Natural killer cell (primary cell): ENCODE measurements at regions not wholly inside any gene's neighbourhood (a gene's known extent, or its start where the extent isn't known, plus 50 kb on each side); places are given as distances from the start of the nearest gene placed in this dataset.

Experiments used
- ATAC-seq, 3 donors: fragments of 150-1000 bp in 2 of 3; fragments of 200-7000 bp in 1 of 3; cut with Tn5 transposase; 1 replicate in 1 of 3; 2 replicates in 2 of 3; pipeline ENCODE4 v1.10.0; 2021; ENCODE audit warnings: mild to moderate bottlenecking in 2 of 3, moderate library complexity in 2 of 3
- DNase-seq, 2 donors: peaks; one replicate each; pipeline versions ENCODE4 v3.0.0 to v3.0.0-alpha.2; 2013 to 2021; ENCODE audit warnings: mixed read lengths in 1 of 2
- H3K27ac ChIP-seq: one replicate; pipeline ENCODE4 v1.5.1; 2013; ENCODE audit warnings: mild to moderate bottlenecking, low read length
- H3K27me3 ChIP-seq: one replicate; pipeline ENCODE4 v1.6.1; 2013; ENCODE audit warnings: low read length; ENCODE audit not compliant: control insufficient read depth, insufficient read depth
- H3K36me3 ChIP-seq: one replicate; pipeline ENCODE4 v1.6.1; 2013; ENCODE audit warnings: low read length; ENCODE audit not compliant: control insufficient read depth, insufficient read depth
- H3K4me1 ChIP-seq: one replicate; pipeline ENCODE4 v1.6.1; 2013; ENCODE audit warnings: low read length; ENCODE audit not compliant: control insufficient read depth, insufficient read depth
- H3K4me3 ChIP-seq: one replicate; pipeline ENCODE4 v1.5.1; 2013; ENCODE audit warnings: low read length
- H3K9me3 ChIP-seq: one replicate; pipeline ENCODE4 v1.6.1; 2013; ENCODE audit warnings: low read length; ENCODE audit not compliant: control insufficient read depth, insufficient read depth
- H3K27ac Mint-ChIP-seq, 2 donors: one replicate each; pipeline ENCODE4 v1.8.0; 2022; ENCODE audit warnings: mild to moderate bottlenecking in 2 of 2, mixed read lengths in 2 of 2, moderate library complexity in 1 of 2
- H3K27me3 Mint-ChIP-seq, 2 donors: one replicate each; pipeline ENCODE4 v1.8.0; 2022; ENCODE audit warnings: low read depth in 2 of 2, mixed read lengths in 2 of 2
- H3K36me3 Mint-ChIP-seq: one replicate; pipeline ENCODE4 v1.8.0; 2022; ENCODE audit warnings: mixed read lengths
- H3K4me1 Mint-ChIP-seq, 2 donors: one replicate each; pipeline ENCODE4 v1.8.0; 2022; ENCODE audit warnings: mixed read lengths in 2 of 2
- H3K4me3 Mint-ChIP-seq: one replicate; pipeline ENCODE4 v1.8.0; 2022; ENCODE audit warnings: mild to moderate bottlenecking, moderate library complexity, mixed read lengths
- H3K9me3 Mint-ChIP-seq, 2 donors: one replicate each; pipeline ENCODE4 v1.8.0; 2022; ENCODE audit warnings: mixed read lengths in 2 of 2
- WGBS: methylation state at CpG from one replicate; pipeline ENCODE4 v1.1.7; 2013; ENCODE audit warnings: missing lambda C conversion rate; ENCODE audit not compliant: insufficient coverage; 5-methylcytosine and 5-hydroxymethylcytosine counted together
- intact Hi-C: fragments of 100-400 bp; cut with micrococcal nuclease; formaldehyde crosslinking; loops from one replicate; pipeline ENCODE4 v1.14.2; 2022
- TF ChIP-seq, protein P1 (sequence below): fragments of 200-600 bp; IDR thresholded peaks from one replicate; pipeline ENCODE4 v1.8.0; 2022; ENCODE audit warnings: antibody characterized with exemption

GRCh38 chr6:26206868-26207801, 119.9 kb downstream of the HFE start:
- WGBS: 85% methylated on average over 8 of the region's 8 CpGs
- no peak overlapping the region for H3K27ac Mint-ChIP-seq
- no peaks in the 10 kb centered on the region for H3K36me3 ChIP-seq
- no peak for ATAC-seq
- no peaks in the 10 kb centered on the region for H3K27me3 ChIP-seq
- intact Hi-C loops: no loop called here
- H3K27me3 Mint-ChIP-seq: no peaks in the 10 kb centered on the region
- peak in 1 of 2 donors; percentile 36 for DNase-seq
- H3K4me1 ChIP-seq: peaks cover 21% of the 10 kb centered on the region
- no peak overlapping the region for H3K4me3 Mint-ChIP-seq
- H3K4me3 ChIP-seq: no peak overlapping the region
- H3K9me3 ChIP-seq: no peaks in the 10 kb centered on the region
- H3K4me1 Mint-ChIP-seq: peaks cover 5 to 14% of the 10 kb centered on the region in 2 donors
- no peaks in the 10 kb centered on the region for H3K9me3 Mint-ChIP-seq
- no peak overlapping the region for H3K27ac ChIP-seq
- H3K36me3 Mint-ChIP-seq: no peaks in the 10 kb centered on the region
- TF ChIP-seq, protein P1, sequence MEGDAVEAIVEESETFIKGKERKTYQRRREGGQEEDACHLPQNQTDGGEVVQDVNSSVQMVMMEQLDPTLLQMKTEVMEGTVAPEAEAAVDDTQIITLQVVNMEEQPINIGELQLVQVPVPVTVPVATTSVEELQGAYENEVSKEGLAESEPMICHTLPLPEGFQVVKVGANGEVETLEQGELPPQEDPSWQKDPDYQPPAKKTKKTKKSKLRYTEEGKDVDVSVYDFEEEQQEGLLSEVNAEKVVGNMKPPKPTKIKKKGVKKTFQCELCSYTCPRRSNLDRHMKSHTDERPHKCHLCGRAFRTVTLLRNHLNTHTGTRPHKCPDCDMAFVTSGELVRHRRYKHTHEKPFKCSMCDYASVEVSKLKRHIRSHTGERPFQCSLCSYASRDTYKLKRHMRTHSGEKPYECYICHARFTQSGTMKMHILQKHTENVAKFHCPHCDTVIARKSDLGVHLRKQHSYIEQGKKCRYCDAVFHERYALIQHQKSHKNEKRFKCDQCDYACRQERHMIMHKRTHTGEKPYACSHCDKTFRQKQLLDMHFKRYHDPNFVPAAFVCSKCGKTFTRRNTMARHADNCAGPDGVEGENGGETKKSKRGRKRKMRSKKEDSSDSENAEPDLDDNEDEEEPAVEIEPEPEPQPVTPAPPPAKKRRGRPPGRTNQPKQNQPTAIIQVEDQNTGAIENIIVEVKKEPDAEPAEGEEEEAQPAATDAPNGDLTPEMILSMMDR: no peak

GRCh38 chr6:26211963-26212362, 124.7 kb downstream of the HFE start:
- DNase-seq (no peak), ATAC-seq (no peak)
- Mint-ChIP-seq H3K27ac (no peak overlapping the region), H3K36me3 (no peaks in the 10 kb centered on the region), H3K4me3 (no peak overlapping the region), H3K27me3 (no peaks in the 10 kb centered on the region), H3K9me3 (no peaks in the 10 kb centered on the region), H3K4me1 (no peaks in the 10 kb centered on the region)
- H3K27me3 ChIP-seq: no peaks in the 10 kb centered on the region
- WGBS: no CpG with 5 or more reads among the region's 1 CpG
- peaks cover 18% of the 10 kb centered on the region for H3K4me1 ChIP-seq
- intact Hi-C loops: no loop called here
- no peak overlapping the region for H3K4me3 ChIP-seq
- H3K36me3 ChIP-seq: no peaks in the 10 kb centered on the region
- no peaks in the 10 kb centered on the region for H3K9me3 ChIP-seq
- H3K27ac ChIP-seq: no peak overlapping the region
- TF ChIP-seq, protein P1: no peak

GRCh38 chr6:26213334-26214075, 126.3 kb downstream of the HFE start:
- ATAC-seq (no peak), DNase-seq (no peak)
- H3K27me3 Mint-ChIP-seq: no peaks in the 10 kb centered on the region
- no peaks in the 10 kb centered on the region for H3K9me3 ChIP-seq
- H3K4me1 ChIP-seq: peaks cover 27% of the 10 kb centered on the region
- no peak overlapping the region for H3K27ac ChIP-seq
- H3K4me1 Mint-ChIP-seq: no peaks in the 10 kb centered on the region
- no peak overlapping the region for H3K4me3 ChIP-seq
- no peak overlapping the region for H3K27ac Mint-ChIP-seq
- TF ChIP-seq, protein P1: no peak
- H3K4me3 Mint-ChIP-seq: peak overlapping the region; percentile 13
- 100% methylated on average over 1 of the region's 2 CpGs for WGBS
- intact Hi-C loops: no loop called here
- H3K36me3 Mint-ChIP-seq: no peaks in the 10 kb centered on the region
- H3K9me3 Mint-ChIP-seq: no peaks in the 10 kb centered on the region
- no peaks in the 10 kb centered on the region for H3K36me3 ChIP-seq
- no peaks in the 10 kb centered on the region for H3K27me3 ChIP-seq
